ENCODE measurements at regions not wholly inside any gene's neighbourhood (a gene's known extent, or its start where the extent isn't known, plus 50 kb on each side); places are given as distances from the start of the nearest gene placed in this dataset.

GRCh38 chr12:25780771-25781170, 177.7 kb upstream of the RASSF8 start:
- no peak for TF ChIP-seq CTCF (IDR thresholded peaks at IDR 0.05)
- no peak for TF ChIP-seq EZH2 (IDR thresholded peaks at IDR 0.05)

All from neural progenitor cell (in vitro differentiated cells).